Osteoblast (primary cell): ENCODE measurements at regions not wholly inside any gene's neighbourhood (a gene's known extent, or its start where the extent isn't known, plus 50 kb on each side); places are given as distances from the start of the nearest gene placed in this dataset.

Experiments used
- DNase-seq: peaks from one replicate; pipeline ENCODE4 v3.0.0; 2011; ENCODE audit warnings: low spot score, mixed read lengths; ENCODE audit not compliant: insufficient read length; ENCODE audit errors: missing footprints
- H2AFZ ChIP-seq: 2 replicates; pipeline ENCODE4 v1.6.0; 2011; ENCODE audit warnings: mild to moderate bottlenecking, low read length
- H3K27ac ChIP-seq: 2 replicates; pipeline ENCODE4 v1.5.1; 2011; ENCODE audit warnings: mild to moderate bottlenecking, low read depth, low read length, moderate library complexity
- H3K27me3 ChIP-seq: 2 replicates; pipeline ENCODE4 v1.6.0; 2012; ENCODE audit warnings: mild to moderate bottlenecking, control low read depth, inconsistent platforms, low read length, moderate library complexity; ENCODE audit not compliant: insufficient read depth
- H3K36me3 ChIP-seq: 2 replicates; pipeline ENCODE4 v1.5.1; 2011; ENCODE audit warnings: mild to moderate bottlenecking, low read length, control low read depth, moderate library complexity; ENCODE audit not compliant: insufficient read depth
- H3K4me1 ChIP-seq: 2 replicates; pipeline ENCODE4 v1.5.1; 2011; ENCODE audit warnings: mild to moderate bottlenecking, low read length, control low read depth, moderate library complexity; ENCODE audit not compliant: insufficient read depth
- H3K4me2 ChIP-seq: 2 replicates; pipeline ENCODE4 v1.6.0; 2011; ENCODE audit warnings: mild to moderate bottlenecking, low read length; ENCODE audit not compliant: insufficient read depth
- H3K4me3 ChIP-seq: fragments of 200-600 bp; sonication (generic); 3 replicates; pipeline ENCODE4 v1.5.1; 2012; ENCODE audit warnings: mild to moderate bottlenecking, low read length, inconsistent platforms; ENCODE audit not compliant: insufficient read depth
- H3K79me2 ChIP-seq: 2 replicates; pipeline ENCODE4 v1.6.0; 2012; ENCODE audit warnings: mild to moderate bottlenecking, low read length, control low read depth, inconsistent platforms; ENCODE audit not compliant: insufficient read depth
- H3K9me3 ChIP-seq: 2 replicates; pipeline ENCODE4 v1.5.1; 2011; ENCODE audit warnings: low read depth, low read length, control low read depth
- H4K20me1 ChIP-seq: 2 replicates; pipeline ENCODE4 v1.6.0; 2012; ENCODE audit warnings: mild to moderate bottlenecking, low read length, control low read depth; ENCODE audit not compliant: insufficient read depth
- CTCF ChIP-seq: IDR thresholded peaks from 2 replicates; pipeline ENCODE4 v1.5.1; 2011; ENCODE audit warnings: mild to moderate bottlenecking, low read depth, low read length, moderate library complexity; ENCODE audit errors: extremely low read depth

DNA sequence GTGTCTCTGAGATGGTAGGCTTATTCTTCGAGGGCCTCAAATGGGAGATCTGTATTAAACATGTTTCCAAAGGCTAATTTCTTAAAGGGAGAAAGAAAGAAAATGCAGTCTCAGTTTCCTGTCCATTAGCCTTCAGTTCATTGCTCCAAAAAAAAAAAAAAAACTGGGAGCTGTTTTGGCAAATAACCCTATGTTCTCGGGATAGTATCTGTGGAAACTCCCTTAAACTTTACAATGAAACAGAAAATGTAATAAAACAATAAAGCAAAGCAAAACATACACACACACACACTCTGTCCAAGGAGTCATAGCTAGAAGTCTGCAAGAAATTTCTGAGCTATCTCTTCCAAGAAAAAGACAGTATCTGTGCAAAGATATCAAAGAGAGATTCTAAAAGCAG lies 172.5 kb upstream of the CELF2 start:
- peaks cover 4% of the 10 kb centered on the region for H3K27me3 ChIP-seq
- H3K36me3 ChIP-seq: no peaks in the 10 kb centered on the region
- no peak overlapping the region for H2AFZ ChIP-seq
- TF ChIP-seq CTCF: no peak
- H4K20me1 ChIP-seq: no peaks in the 10 kb centered on the region
- no peaks in the 10 kb centered on the region for H3K4me1 ChIP-seq
- H3K4me2 ChIP-seq: no peak overlapping the region
- no peak for DNase-seq
- H3K27ac ChIP-seq: no peak overlapping the region
- H3K79me2 ChIP-seq: no peaks in the 10 kb centered on the region
- no peak overlapping the region for H3K4me3 ChIP-seq
- H3K9me3 ChIP-seq: no peaks in the 10 kb centered on the region

DNA sequence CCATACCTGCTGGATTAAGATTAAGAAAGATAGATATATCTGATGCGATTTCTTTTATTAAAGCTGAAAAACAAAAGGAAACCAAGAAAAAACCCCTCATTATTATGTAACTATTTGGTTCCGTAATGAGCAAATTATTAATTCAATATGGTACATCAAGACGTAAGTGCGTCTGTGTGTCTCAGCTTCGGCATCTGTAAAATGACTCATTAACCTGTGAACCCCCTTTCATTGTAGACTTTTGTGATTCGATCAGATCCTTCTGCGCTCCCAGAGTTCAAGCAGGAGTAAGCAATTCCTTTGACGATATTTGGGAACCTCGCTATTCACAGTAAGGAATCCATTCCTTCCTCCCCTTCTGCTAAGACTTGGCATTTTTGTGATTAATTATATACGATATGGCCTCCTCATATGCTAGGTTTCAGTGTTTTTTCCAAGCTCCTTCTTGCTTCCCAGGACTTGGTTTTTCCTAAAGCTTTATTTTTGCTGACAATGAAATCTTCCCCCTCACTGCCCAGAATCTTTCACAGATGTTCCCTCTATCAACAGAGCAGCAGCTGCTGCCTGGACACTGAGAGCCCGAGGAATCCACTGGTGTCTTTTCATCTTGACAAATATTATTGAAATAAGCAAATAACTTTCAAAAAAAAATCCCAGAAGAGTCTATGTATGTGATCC lies 171.7 kb upstream of the CELF2 start:
- Histone ChIP-seq H4K20me1 (no peaks in the 10 kb centered on the region), H3K27ac (no peak overlapping the region), H3K4me1 (no peaks in the 10 kb centered on the region), H3K79me2 (no peaks in the 10 kb centered on the region), H3K4me2 (no peak overlapping the region), H3K4me3 (no peak overlapping the region), H3K36me3 (no peaks in the 10 kb centered on the region), H2AFZ (no peak overlapping the region), H3K27me3 (peaks cover 4% of the 10 kb centered on the region), H3K9me3 (no peaks in the 10 kb centered on the region)
- TF ChIP-seq CTCF: no peak
- no peak for DNase-seq

GRCh38 chr10:10846504-10846900 lies 171.2 kb upstream of the CELF2 start:
- Histone ChIP-seq H3K4me1 (no peaks in the 10 kb centered on the region), H3K27me3 (peaks cover 4% of the 10 kb centered on the region), H3K79me2 (no peaks in the 10 kb centered on the region), H3K4me3 (no peak overlapping the region), H3K36me3 (no peaks in the 10 kb centered on the region), H3K4me2 (no peak overlapping the region), H4K20me1 (no peaks in the 10 kb centered on the region), H3K9me3 (no peaks in the 10 kb centered on the region), H3K27ac (no peak overlapping the region), H2AFZ (no peak overlapping the region)
- no peak for TF ChIP-seq CTCF
- DNase-seq: no peak

DNA sequence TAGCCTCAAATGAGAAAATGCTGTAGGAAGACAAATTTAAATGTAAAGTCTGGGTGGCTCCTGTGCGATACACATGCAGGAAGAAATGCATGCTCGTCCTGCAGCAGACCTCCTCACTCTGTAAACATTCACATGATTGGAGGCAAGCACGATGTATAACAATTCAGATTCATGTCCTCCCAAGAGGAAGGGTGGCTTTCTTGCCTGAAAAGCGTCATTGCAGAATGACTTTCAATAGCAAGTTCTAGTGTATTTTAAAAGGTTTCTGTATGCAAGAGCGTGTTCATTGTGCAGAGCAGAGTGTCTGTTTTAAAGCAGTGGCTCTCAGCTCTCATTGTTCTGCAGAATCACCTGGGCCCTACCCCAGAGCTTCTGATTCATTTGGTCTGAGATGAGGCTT lies 170.3 kb upstream of the CELF2 start:
- no peak overlapping the region for H2AFZ ChIP-seq
- H3K4me1 ChIP-seq: no peaks in the 10 kb centered on the region
- no peaks in the 10 kb centered on the region for H3K79me2 ChIP-seq
- no peak overlapping the region for H3K4me3 ChIP-seq
- DNase-seq: no peak
- no peak overlapping the region for H3K4me2 ChIP-seq
- TF ChIP-seq CTCF: no peak
- peaks cover 4% of the 10 kb centered on the region for H3K27me3 ChIP-seq
- H3K9me3 ChIP-seq: no peaks in the 10 kb centered on the region
- no peak overlapping the region for H3K27ac ChIP-seq
- H4K20me1 ChIP-seq: no peaks in the 10 kb centered on the region
- H3K36me3 ChIP-seq: no peaks in the 10 kb centered on the region
